22Rv1 (cell line): ENCODE measurements at regions not wholly inside any gene's neighbourhood (a gene's known extent, or its start where the extent isn't known, plus 50 kb on each side); places are given as distances from the start of the nearest gene placed in this dataset.

Experiments
- H3K27ac ChIP-seq: fragments of 450-650 bp; 2 replicates; pipeline ENCODE4 v1.5.1; 2017
- ZFX ChIP-seq: fragments of 450-650 bp; IDR thresholded peaks from 2 replicates; pipeline ENCODE4 v1.6.1; 2017; ENCODE audit warnings: antibody characterized with exemption, borderline replicate concordance
- TF ChIP-seq, protein P1 (sequence below): fragments of 450-650 bp; IDR thresholded peaks from 2 replicates; pipeline ENCODE4 v1.5.1; 2017; ENCODE audit warnings: mild to moderate bottlenecking

DNA sequence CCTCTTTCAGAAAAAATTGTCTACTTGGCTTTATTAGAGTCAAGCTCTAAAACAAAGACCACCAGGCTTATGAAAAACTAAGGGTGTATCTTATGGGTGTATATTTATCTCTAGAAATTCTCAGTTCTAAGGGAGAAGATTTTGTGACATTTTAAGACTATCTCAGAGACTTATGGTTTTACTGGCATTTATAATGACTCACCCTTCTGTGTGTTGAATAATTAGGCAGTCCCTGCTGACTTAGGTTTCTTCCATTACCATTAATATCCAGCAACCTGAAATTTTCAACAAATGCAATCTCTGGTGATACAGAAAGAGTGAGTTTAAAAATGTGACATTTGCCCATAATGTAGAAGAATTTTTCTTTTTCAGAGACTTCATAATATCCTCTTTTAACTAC lies 1015.0 kb upstream of the AGA start:
- no peak for TF ChIP-seq ZFX
- TF ChIP-seq, protein P1, sequence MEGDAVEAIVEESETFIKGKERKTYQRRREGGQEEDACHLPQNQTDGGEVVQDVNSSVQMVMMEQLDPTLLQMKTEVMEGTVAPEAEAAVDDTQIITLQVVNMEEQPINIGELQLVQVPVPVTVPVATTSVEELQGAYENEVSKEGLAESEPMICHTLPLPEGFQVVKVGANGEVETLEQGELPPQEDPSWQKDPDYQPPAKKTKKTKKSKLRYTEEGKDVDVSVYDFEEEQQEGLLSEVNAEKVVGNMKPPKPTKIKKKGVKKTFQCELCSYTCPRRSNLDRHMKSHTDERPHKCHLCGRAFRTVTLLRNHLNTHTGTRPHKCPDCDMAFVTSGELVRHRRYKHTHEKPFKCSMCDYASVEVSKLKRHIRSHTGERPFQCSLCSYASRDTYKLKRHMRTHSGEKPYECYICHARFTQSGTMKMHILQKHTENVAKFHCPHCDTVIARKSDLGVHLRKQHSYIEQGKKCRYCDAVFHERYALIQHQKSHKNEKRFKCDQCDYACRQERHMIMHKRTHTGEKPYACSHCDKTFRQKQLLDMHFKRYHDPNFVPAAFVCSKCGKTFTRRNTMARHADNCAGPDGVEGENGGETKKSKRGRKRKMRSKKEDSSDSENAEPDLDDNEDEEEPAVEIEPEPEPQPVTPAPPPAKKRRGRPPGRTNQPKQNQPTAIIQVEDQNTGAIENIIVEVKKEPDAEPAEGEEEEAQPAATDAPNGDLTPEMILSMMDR = no peak
- no peak overlapping the region for H3K27ac ChIP-seq

DNA sequence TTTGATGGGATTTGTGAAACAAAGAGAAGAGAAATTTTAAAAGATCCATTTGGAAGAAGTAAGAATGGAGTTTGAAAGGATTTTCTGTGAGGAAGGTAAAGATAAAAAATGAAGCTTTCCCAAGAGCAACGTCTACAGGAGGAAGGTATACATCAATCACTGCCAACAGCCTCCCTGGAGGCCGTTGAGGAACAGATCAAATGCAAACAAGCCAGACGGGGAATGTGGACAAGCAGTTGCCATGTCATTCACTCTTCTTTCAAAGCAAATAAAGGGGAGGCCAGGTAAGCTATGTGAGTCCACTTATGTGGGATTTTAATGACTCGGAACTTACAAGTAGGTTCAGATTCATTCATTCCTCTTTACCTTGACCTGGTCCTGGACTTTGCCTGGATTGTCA lies 1020.5 kb upstream of the AGA start:
- no peak overlapping the region for H3K27ac ChIP-seq
- TF ChIP-seq ZFX = no peak
- TF ChIP-seq, protein P1 = no peak

DNA sequence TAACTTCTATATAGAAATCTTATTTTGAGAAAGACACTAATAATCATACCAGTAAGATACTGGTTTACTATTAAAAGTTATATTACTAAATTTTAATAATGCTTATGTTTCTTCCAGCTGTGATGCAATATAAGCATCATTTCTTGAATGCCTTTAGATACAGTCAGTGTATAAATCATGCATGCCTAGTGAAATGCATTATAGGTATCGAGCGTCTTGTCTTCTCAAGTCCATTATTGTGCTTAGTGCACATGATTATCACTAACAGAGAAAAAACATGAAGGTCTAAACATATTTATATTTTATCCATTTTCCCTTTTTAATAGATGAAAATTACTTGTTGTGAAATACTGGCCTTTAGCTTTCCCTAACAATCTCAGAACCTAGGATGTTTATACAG lies 1021.5 kb upstream of the AGA start:
- H3K27ac ChIP-seq = no peak overlapping the region
- no peak for TF ChIP-seq ZFX
- TF ChIP-seq, protein P1 = no peak

DNA sequence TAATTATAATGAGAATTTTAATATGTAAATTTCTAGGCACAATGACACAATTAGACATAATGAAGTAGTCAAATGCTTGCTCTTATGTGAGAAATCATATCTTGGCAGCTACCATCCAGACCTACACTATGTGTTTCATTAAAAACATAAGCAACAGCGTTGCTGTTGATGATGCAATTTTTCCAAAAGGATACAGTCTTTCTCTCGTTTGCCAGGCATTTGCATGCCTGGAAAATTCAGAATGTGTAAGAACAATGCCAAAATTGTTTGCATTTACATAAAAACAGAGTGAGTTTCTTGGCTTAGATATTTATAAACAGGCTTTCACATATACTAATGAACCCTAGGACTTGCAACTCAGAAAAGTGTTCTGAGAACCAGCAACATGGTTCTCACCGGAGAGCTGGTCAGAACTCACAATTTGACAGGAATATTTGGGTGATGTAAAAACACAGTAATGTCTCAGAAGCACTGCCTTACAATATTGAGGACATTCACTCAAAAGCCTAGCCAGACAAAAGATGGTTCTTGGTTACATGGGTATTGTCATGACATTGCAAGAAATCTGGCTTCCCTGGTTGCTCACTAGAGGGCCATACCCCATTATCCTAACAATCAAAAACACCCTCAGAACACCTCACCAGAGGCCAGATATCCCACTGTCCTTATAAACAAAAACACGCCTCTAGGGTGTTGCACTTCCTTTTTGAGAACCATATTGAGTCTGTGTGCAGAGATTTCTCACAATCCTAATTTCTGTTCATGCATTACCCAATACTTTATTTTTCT lies 1029.0 kb upstream of the AGA start:
- no peak for TF ChIP-seq ZFX
- TF ChIP-seq, protein P1 = no peak
- H3K27ac ChIP-seq = no peak overlapping the region

DNA sequence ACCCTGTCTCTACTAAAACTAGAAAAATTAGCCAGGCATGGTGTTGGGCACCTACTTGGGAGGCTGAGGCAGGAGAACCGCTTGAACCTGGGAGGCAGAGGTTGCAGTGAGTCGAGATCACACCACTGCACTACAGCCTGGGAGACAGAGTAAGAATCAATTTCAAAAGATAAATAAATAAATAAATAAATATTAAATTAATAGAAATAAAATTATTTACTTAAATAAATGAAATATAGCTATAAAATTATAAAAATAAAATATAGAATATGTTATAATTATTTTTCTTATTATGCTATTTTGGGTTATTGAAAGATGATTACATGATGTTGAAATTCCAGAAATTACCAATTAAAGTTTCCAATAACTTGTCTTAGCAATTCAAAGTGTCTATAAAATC lies 1029.8 kb upstream of the AGA start:
- TF ChIP-seq, protein P1 = no peak
- TF ChIP-seq ZFX = no peak
- H3K27ac ChIP-seq = no peak overlapping the region

DNA sequence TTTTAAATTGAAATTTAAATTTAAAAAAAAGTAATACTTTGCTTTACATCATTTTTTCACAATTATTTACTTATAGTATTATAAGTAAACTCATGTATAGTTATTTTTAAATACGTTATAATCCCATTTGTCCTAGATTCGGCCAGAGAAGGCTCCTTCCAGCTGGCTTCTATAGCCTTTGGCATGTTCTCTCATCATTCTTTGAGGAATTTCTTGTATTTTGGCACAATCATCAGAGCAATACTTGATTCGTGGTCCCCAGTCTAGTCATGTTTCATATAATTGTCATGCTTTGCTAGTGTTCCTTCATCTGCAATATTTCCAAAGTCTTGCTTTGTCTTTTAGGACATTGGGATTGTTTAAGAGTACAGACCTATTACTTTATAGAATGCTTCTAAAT lies 1037.9 kb upstream of the AGA start:
- no peak for TF ChIP-seq ZFX
- TF ChIP-seq, protein P1 = no peak
- no peak overlapping the region for H3K27ac ChIP-seq

DNA sequence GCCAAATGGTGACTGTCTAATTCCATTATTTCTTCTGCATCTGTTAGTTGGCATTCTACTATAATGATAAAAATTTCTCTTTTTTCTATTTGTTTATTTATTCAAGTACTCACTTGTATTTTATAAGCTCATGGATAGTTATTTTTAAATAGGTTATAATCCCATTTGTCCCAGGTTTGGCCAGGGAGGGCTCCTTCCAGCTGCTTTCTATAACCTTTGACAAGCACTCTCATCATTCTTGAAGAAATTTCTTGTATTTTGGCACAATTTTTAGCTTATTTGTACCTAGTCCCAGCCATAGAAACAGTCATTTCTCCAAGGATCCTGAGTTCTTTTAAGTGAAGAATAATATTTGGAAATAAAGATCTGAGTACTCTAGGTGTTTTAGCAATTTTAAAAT lies 1038.6 kb upstream of the AGA start:
- H3K27ac ChIP-seq = no peak overlapping the region
- no peak for TF ChIP-seq ZFX
- TF ChIP-seq, protein P1 = no peak
